B cell (primary cell): ENCODE measurements at regions not wholly inside any gene's neighbourhood (a gene's known extent, or its start where the extent isn't known, plus 50 kb on each side); places are given as distances from the start of the nearest gene placed in this dataset.
"Not testable (repeated sequence)": the region's sequence is repeated elsewhere in the genome, so short reads cannot be mapped to it uniquely, and the experiment has no call there.

Experiments used
- ATAC-seq: fragments of 200-7000 bp; cut with Tn5 transposase; one replicate; pipeline ENCODE4 v1.10.0; 2021; ENCODE audit warnings: low read depth, mild to moderate bottlenecking, moderate number of reproducible peaks, moderate library complexity
- CTCF ChIA-PET: fragments of 350-600 bp; sonication (Branson Sonifier 250); formaldehyde crosslinking; loops from one replicate; lab custom pipeline; 2021; ENCODE audit warnings: antibody characterized with exemption, inconsistent platforms; lab: Charles Lee
- POLR2A ChIA-PET: fragments of 350-600 bp; sonication (Branson Sonifier 250); formaldehyde crosslinking; loops from one replicate; lab custom pipeline; 2021; ENCODE audit warnings: antibody characterized with exemption; lab: Charles Lee
- DNase-seq: peaks from one replicate; pipeline ENCODE4 v3.0.0; 2013
- H2AFZ ChIP-seq: 2 replicates; pipeline ENCODE4 v1.6.1; 2012; ENCODE audit warnings: mild to moderate bottlenecking, low read depth, low read length; ENCODE audit not compliant: insufficient read depth, poor library complexity, severe bottlenecking
- H3K27ac ChIP-seq, 2 donors: 1 replicate in 1 of 2; 2 replicates in 1 of 2; pipeline ENCODE4 v1.5.1; 2012 to 2013; ENCODE audit warnings: low read length in 2 of 2, mild to moderate bottlenecking in 2 of 2, moderate library complexity in 1 of 2
- H3K27me3 ChIP-seq, 4 experiments: fragments of 200-600 bp in 1 of 4; sonication (generic) in 1 of 4; replicated peaks in 1 of 4; 1 replicate in 2 of 4; 2 replicates in 2 of 4; pipeline versions ENCODE4 v1.6.1 to v1.7.0; 2013 to 2016; ENCODE audit warnings: low read length in 3 of 4, mild to moderate bottlenecking in 2 of 4, mixed read lengths in 1 of 4, moderate library complexity in 1 of 4; ENCODE audit not compliant: insufficient read depth in 4 of 4, control insufficient read depth in 3 of 4; ENCODE audit errors: control extremely low read depth in 1 of 4
- H3K36me3 ChIP-seq, 2 experiments: replicated peaks in 1 of 2; 1 replicate in 1 of 2; 2 replicates in 1 of 2; pipeline versions ENCODE4 v1.6.1 to v1.7.1; 2013; ENCODE audit warnings: low read length in 1 of 2; ENCODE audit not compliant: insufficient read depth in 2 of 2, control insufficient read depth in 1 of 2; ENCODE audit errors: control extremely low read depth in 1 of 2, extremely low read depth in 1 of 2
- H3K4me1 ChIP-seq, 2 donors: fragments of 200-600 bp in 1 of 2; sonication (generic) in 1 of 2; 1 replicate in 1 of 2; 2 replicates in 1 of 2; pipeline versions ENCODE4 v1.5.1 to v1.6.1; 2013 to 2017; ENCODE audit warnings: low read length in 2 of 2; ENCODE audit not compliant: control insufficient read depth in 2 of 2, insufficient read depth in 2 of 2
- H3K4me2 ChIP-seq: replicated peaks from 2 replicates; pipeline ENCODE3; 2012; ENCODE audit warnings: mild to moderate bottlenecking, low read depth, low read length; ENCODE audit not compliant: poor library complexity, severe bottlenecking
- H3K4me3 ChIP-seq, 5 experiments: fragments of 200-600 bp in 1 of 5; sonication (generic) in 1 of 5; 1 replicate in 3 of 5; 2 replicates in 2 of 5; pipeline versions ENCODE4 v1.5.1 to v1.7.0; 2011 to 2016; ENCODE audit warnings: low read length in 4 of 5, mild to moderate bottlenecking in 4 of 5, low read depth in 2 of 5, control low read depth in 1 of 5, moderate library complexity in 1 of 5; ENCODE audit not compliant: insufficient read depth in 1 of 5; ENCODE audit errors: control extremely low read depth in 1 of 5, extremely low read depth in 1 of 5
- H3K79me2 ChIP-seq: fragments of 200-600 bp; sonication (generic); one replicate; pipeline ENCODE4 v1.6.0; 2016; ENCODE audit warnings: low read length; ENCODE audit not compliant: control insufficient read depth, insufficient read depth
- H3K9ac ChIP-seq: fragments of 200-600 bp; sonication (generic); 2 replicates; pipeline ENCODE4 v1.6.1; 2017; ENCODE audit warnings: mild to moderate bottlenecking, low read length, moderate library complexity
- H3K9me3 ChIP-seq, 3 donors: one replicate each; pipeline versions ENCODE4 v1.6.1 to v1.7.1; 2013; ENCODE audit warnings: low read length in 2 of 3; ENCODE audit not compliant: control insufficient read depth in 2 of 3, insufficient read depth in 1 of 3; ENCODE audit errors: control extremely low read depth in 1 of 3
- H4K20me1 ChIP-seq: 2 replicates; pipeline ENCODE4 v1.6.0; 2012; ENCODE audit warnings: mild to moderate bottlenecking, low read length; ENCODE audit not compliant: insufficient read depth, control insufficient read depth, poor library complexity, severe bottlenecking
- H3K27ac Mint-ChIP-seq: one replicate; pipeline ENCODE4 v1.8.0; 2021; ENCODE audit warnings: mixed read lengths
- H3K27me3 Mint-ChIP-seq: one replicate; pipeline ENCODE4 v1.8.0; 2021; ENCODE audit warnings: mixed read lengths
- H3K4me1 Mint-ChIP-seq: one replicate; pipeline ENCODE4 v1.8.0; 2021; ENCODE audit warnings: mixed read lengths
- H3K4me3 Mint-ChIP-seq: one replicate; pipeline ENCODE4 v1.8.0; 2021; ENCODE audit warnings: mixed read lengths
- H3K9me3 Mint-ChIP-seq: one replicate; pipeline ENCODE4 v1.8.0; 2022; ENCODE audit warnings: mixed read lengths; ENCODE audit not compliant: insufficient read depth
- CTCF ChIP-seq: fragments of 200-600 bp; IDR thresholded peaks from one replicate; pipeline ENCODE4 v1.8.0; 2022; ENCODE audit warnings: antibody characterized with exemption, mild to moderate bottlenecking
- EZH2 ChIP-seq: IDR thresholded peaks from 2 replicates; pipeline ENCODE4 v1.6.1; 2012; ENCODE audit warnings: borderline replicate concordance, low read depth, mild to moderate bottlenecking, moderate library complexity, low read length; ENCODE audit not compliant: insufficient read depth, poor library complexity, severe bottlenecking
- WGBS: methylation state at CpG from one replicate; pipeline ENCODE4 v1.1.5; 2013; ENCODE audit warnings: missing lambda C conversion rate; ENCODE audit not compliant: insufficient coverage; 5-methylcytosine and 5-hydroxymethylcytosine counted together
- intact Hi-C: fragments of 100-400 bp; cut with micrococcal nuclease; formaldehyde crosslinking; loops from one replicate; pipeline ENCODE4 v1.10.0; 2022

DNA sequence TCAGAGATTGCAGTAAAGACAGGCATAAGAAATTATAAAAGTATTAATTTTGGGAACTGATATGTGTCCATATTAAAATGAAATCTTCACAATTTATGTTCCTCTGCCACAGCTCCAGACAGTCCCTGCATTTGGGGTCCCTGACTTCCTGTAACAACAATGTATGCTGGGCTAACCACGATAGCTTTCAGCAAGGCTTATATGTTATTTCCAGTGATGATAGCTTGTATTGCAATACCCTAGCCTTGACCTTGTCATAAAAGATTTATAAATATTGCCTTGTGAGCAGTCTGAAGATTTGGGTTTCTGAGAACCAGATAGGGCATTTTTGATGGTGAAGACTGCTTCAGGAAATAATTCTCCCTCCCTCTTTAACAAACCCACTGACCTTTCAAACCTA is 129.5 kb downstream of the PCDH10 start:
- Mint-ChIP-seq H3K27ac (no peak overlapping the region), H3K4me3 (no peak overlapping the region), H3K9me3 (no peaks in the 10 kb centered on the region), H3K4me1 (no peaks in the 10 kb centered on the region), H3K27me3 (no peaks in the 10 kb centered on the region)
- Histone ChIP-seq H3K4me2 (no peak overlapping the region), H2AFZ (no peak overlapping the region), H3K27me3 (no peaks in the 10 kb centered on the region), H3K4me3 (no peak overlapping the region), H3K9me3 (peaks cover 0 to 4% (median 2%) of the 10 kb centered on the region in 3 donors), H4K20me1 (no peaks in the 10 kb centered on the region), H3K27ac (no peak overlapping the region), H3K36me3 (no peaks in the 10 kb centered on the region), H3K4me1 (no peaks in the 10 kb centered on the region), H3K79me2 (no peaks in the 10 kb centered on the region), H3K9ac (no peak overlapping the region)
- no CpG with 5 or more reads among the region's 1 CpG for WGBS
- no peak for ATAC-seq
- intact Hi-C loops: no loop called here
- DNase-seq: no peak
- CTCF ChIA-PET: no interaction called here
- POLR2A ChIA-PET: no interaction called here
- TF ChIP-seq CTCF (no peak), EZH2 (no peak)

DNA sequence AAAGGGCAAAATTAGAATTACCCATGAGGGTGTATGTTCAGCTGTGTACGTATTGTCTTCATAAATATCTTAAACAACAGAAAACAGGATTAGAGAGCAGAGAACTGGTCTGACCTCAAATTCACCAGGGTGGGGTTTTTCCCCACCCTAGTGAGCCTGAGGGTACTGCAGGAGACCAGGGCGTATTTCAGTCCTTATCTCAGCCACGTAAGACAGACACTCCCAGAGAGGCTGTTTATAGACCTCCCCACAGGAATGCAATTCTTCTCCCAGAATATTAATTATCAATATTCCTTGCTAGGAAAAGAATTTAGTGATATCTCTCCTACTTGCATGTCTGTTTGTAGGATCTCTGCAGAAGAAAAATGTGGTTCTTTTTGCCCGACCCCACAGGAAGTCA is 128.8 kb downstream of the PCDH10 start:
- H2AFZ ChIP-seq, H3K27me3 ChIP-seq, ATAC-seq, intact Hi-C loops, H3K4me1 Mint-ChIP-seq, H3K79me2 ChIP-seq, H3K9ac ChIP-seq, H3K27ac Mint-ChIP-seq, H3K9me3 Mint-ChIP-seq, H3K9me3 ChIP-seq, H3K36me3 ChIP-seq, H4K20me1 ChIP-seq, H3K27me3 Mint-ChIP-seq, CTCF ChIA-PET, DNase-seq, H3K4me1 ChIP-seq, H3K4me3 Mint-ChIP-seq, H3K4me2 ChIP-seq, POLR2A ChIA-PET, H3K27ac ChIP-seq, H3K4me3 ChIP-seq: not testable (repeated sequence)
- 90% methylated on average over 2 of the region's 4 CpGs for WGBS
